ENCODE measurements at regions not wholly inside any gene's neighbourhood (a gene's known extent, or its start where the extent isn't known, plus 50 kb on each side); places are given as distances from the start of the nearest gene placed in this dataset.
"Not testable (repeated sequence)": the region's sequence is repeated elsewhere in the genome, so short reads cannot be mapped to it uniquely, and the experiment has no call there.

DNA sequence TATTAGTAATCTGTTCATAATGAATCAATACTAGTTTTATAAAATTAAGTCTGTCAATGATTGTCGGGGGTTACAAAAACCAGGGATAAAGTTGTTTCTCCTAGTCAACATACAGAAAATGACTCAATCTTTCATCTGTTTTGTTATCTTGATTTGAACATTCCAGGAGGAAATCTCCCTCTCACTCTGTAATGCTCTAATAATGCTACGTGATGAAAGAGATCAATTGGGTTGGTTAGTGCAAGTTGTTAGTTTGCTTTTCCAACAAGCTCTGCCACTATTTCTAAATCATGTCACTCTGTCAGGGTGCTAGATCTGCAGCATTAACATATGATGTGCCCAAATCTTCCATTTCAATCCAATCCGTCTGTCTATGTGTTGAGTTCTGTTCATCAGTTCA, 379.5 kb upstream of the GJE1 start:
- H4K20me1 ChIP-seq (ENCODE audit: insufficient read depth, low read length) = no peaks in the 10 kb centered on the region
- no peaks in the 10 kb centered on the region for H3K79me2 ChIP-seq (ENCODE audit: insufficient read depth, low read length)
- no peak overlapping the region for H3K4me3 ChIP-seq (ENCODE audit: insufficient read depth, low read depth, low read length)
- no peaks in the 10 kb centered on the region for H3K27me3 Mint-ChIP-seq (ENCODE audit: low read depth, unreplicated experiment)
- no peaks in the 10 kb centered on the region for H3K9me3 ChIP-seq (ENCODE audit: insufficient read depth, low read depth, low read length)
- H3K27ac Mint-ChIP-seq (ENCODE audit: unreplicated experiment) = no peak overlapping the region
- H2AFZ ChIP-seq (ENCODE audit: low read depth, low read length) = no peak overlapping the region
- H3K4me3 Mint-ChIP-seq (ENCODE audit: unreplicated experiment) = no peak overlapping the region
- TF ChIP-seq, protein P1, sequence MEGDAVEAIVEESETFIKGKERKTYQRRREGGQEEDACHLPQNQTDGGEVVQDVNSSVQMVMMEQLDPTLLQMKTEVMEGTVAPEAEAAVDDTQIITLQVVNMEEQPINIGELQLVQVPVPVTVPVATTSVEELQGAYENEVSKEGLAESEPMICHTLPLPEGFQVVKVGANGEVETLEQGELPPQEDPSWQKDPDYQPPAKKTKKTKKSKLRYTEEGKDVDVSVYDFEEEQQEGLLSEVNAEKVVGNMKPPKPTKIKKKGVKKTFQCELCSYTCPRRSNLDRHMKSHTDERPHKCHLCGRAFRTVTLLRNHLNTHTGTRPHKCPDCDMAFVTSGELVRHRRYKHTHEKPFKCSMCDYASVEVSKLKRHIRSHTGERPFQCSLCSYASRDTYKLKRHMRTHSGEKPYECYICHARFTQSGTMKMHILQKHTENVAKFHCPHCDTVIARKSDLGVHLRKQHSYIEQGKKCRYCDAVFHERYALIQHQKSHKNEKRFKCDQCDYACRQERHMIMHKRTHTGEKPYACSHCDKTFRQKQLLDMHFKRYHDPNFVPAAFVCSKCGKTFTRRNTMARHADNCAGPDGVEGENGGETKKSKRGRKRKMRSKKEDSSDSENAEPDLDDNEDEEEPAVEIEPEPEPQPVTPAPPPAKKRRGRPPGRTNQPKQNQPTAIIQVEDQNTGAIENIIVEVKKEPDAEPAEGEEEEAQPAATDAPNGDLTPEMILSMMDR (IDR thresholded peaks at IDR 0.05; ENCODE audit: insufficient read depth, low read depth, low read length) = no peak
- no peak for TF ChIP-seq EZH2 (IDR thresholded peaks at IDR 0.05; ENCODE audit: insufficient read depth, low read length)
- DNase-seq (ENCODE audit: low read depth) = no peak
- H3K4me1 Mint-ChIP-seq (ENCODE audit: low read depth, unreplicated experiment) = no peaks in the 10 kb centered on the region
- no peaks in the 10 kb centered on the region for H3K27me3 ChIP-seq (ENCODE audit: insufficient read depth, low read length)
- no peak overlapping the region for H3K9ac ChIP-seq (ENCODE audit: low read length)
- H3K27ac ChIP-seq (ENCODE audit: low read depth, low read length) = no peak overlapping the region
- no peaks in the 10 kb centered on the region for H3K36me3 Mint-ChIP-seq (ENCODE audit: low read depth, unreplicated experiment)
- H3K4me1 ChIP-seq (ENCODE audit: insufficient read depth, low read length) = no peaks in the 10 kb centered on the region
- H3K4me2 ChIP-seq (ENCODE audit: low read length) = no peak overlapping the region
- H3K9me3 Mint-ChIP-seq (ENCODE audit: unreplicated experiment) = no peaks in the 10 kb centered on the region
- no peak for FAIRE-seq
- no peaks in the 10 kb centered on the region for H3K36me3 ChIP-seq (ENCODE audit: insufficient read depth, low read length)

DNA sequence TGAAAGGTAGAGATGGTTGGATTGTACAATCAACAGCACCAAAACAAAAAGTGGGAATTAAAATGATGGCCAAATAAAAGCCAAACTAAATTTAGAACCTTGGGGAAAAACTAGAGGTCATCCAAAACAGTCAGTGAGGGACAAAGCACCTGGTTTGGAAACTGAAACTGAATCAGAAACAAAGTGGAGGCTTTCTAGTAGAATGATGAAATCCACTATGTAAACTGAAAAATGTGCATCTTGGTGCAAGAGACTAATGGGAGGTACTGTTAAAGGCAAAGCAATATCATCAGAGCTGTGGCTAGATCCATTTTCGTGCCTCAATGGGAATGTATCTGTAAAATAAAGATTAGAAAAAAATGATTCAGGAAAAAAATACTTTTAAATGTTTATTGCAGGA, 380.0 kb upstream of the GJE1 start:
- H3K4me2 ChIP-seq (ENCODE audit: low read length) = no peak overlapping the region
- H3K4me3 Mint-ChIP-seq (ENCODE audit: unreplicated experiment) = no peak overlapping the region
- no peak overlapping the region for H3K9ac ChIP-seq (ENCODE audit: low read length)
- H3K4me3 ChIP-seq (ENCODE audit: insufficient read depth, low read depth, low read length) = no peak overlapping the region
- H3K27me3 ChIP-seq (ENCODE audit: insufficient read depth, low read length) = no peaks in the 10 kb centered on the region
- TF ChIP-seq EZH2 (IDR thresholded peaks at IDR 0.05; ENCODE audit: insufficient read depth, low read length) = no peak
- TF ChIP-seq, protein P1 (IDR thresholded peaks at IDR 0.05; ENCODE audit: insufficient read depth, low read depth, low read length) = no peak
- H3K36me3 Mint-ChIP-seq (ENCODE audit: low read depth, unreplicated experiment) = no peaks in the 10 kb centered on the region
- H3K27me3 Mint-ChIP-seq (ENCODE audit: low read depth, unreplicated experiment) = no peaks in the 10 kb centered on the region
- no peak for DNase-seq (ENCODE audit: low read depth)
- H3K9me3 ChIP-seq (ENCODE audit: insufficient read depth, low read depth, low read length) = no peaks in the 10 kb centered on the region
- H3K4me1 ChIP-seq (ENCODE audit: insufficient read depth, low read length) = no peaks in the 10 kb centered on the region
- FAIRE-seq = no peak
- H3K36me3 ChIP-seq (ENCODE audit: insufficient read depth, low read length) = no peaks in the 10 kb centered on the region
- no peaks in the 10 kb centered on the region for H3K79me2 ChIP-seq (ENCODE audit: insufficient read depth, low read length)
- H4K20me1 ChIP-seq (ENCODE audit: insufficient read depth, low read length) = no peaks in the 10 kb centered on the region
- no peak overlapping the region for H3K27ac ChIP-seq (ENCODE audit: low read depth, low read length)
- peaks cover 1% of the 10 kb centered on the region for H3K9me3 Mint-ChIP-seq (ENCODE audit: unreplicated experiment)
- H3K27ac Mint-ChIP-seq (ENCODE audit: unreplicated experiment) = no peak overlapping the region
- H3K4me1 Mint-ChIP-seq (ENCODE audit: low read depth, unreplicated experiment) = no peaks in the 10 kb centered on the region
- no peak overlapping the region for H2AFZ ChIP-seq (ENCODE audit: low read depth, low read length)

DNA sequence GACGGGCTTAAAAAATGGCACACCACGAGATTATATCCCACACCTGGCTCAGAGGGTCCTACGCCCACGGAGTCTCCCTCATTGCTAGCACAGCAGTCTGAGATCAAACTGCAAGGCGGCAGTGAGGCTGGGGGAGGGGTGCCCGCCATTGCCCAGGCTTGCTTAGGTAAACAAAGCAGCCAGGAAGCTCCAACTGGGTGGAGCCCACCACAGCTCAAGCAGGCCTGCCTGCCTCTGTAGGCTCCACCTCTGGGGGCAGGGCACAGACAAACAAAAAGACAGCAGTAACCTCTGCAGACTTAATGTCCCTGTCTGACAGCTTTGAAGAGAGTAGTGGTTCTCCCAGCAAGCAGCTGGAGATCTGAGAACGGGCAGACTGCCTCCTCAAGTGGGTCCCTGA, 386.4 kb upstream of the GJE1 start:
- H3K9me3 Mint-ChIP-seq (ENCODE audit: unreplicated experiment); H3K4me1 ChIP-seq (ENCODE audit: insufficient read depth, low read length); H3K79me2 ChIP-seq (ENCODE audit: insufficient read depth, low read length); H3K4me3 Mint-ChIP-seq (ENCODE audit: unreplicated experiment); H3K4me3 ChIP-seq (ENCODE audit: insufficient read depth, low read depth, low read length); DNase-seq (ENCODE audit: low read depth); H3K9me3 ChIP-seq (ENCODE audit: insufficient read depth, low read depth, low read length); H3K27ac Mint-ChIP-seq (ENCODE audit: unreplicated experiment); H3K9ac ChIP-seq (ENCODE audit: low read length); H3K27ac ChIP-seq (ENCODE audit: low read depth, low read length); H3K36me3 ChIP-seq (ENCODE audit: insufficient read depth, low read length); H3K27me3 ChIP-seq (ENCODE audit: insufficient read depth, low read length); H3K36me3 Mint-ChIP-seq (ENCODE audit: low read depth, unreplicated experiment); FAIRE-seq; H3K4me1 Mint-ChIP-seq (ENCODE audit: low read depth, unreplicated experiment); H3K27me3 Mint-ChIP-seq (ENCODE audit: low read depth, unreplicated experiment); H2AFZ ChIP-seq (ENCODE audit: low read depth, low read length); H4K20me1 ChIP-seq (ENCODE audit: insufficient read depth, low read length); H3K4me2 ChIP-seq (ENCODE audit: low read length): not testable (repeated sequence)
